NCI-H510A (cell line): ENCODE measurements at regions not wholly inside any gene's neighbourhood (a gene's known extent, or its start where the extent isn't known, plus 50 kb on each side); places are given as distances from the start of the nearest gene placed in this dataset.
"Not testable (repeated sequence)": the region's sequence is repeated elsewhere in the genome, so short reads cannot be mapped to it uniquely, and the experiment has no call there.

ENCODE experiments used
- DNase-seq: peaks from one replicate; lab custom pipeline; 2025; lab: John Stamatoyannopoulos, UW

DNA sequence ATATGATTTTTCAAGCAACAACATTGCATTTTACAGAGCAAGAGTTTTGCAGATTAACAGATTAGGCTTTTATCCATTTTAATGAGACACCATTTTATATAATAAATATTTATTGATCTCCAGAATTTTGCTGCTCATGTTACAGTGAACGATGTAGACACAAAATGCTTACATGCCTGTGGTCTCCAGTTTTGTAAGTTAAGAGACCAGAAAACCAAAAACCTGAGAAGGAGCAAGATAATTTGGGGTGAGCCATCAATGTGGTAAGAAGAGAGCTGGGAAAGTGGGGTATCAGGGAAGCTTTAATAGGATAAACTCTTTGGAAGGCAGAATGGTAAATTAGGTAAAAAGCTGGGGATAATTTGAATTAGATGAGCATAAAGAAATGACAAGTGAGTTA is 2100.5 kb upstream of the PCDH20 start:
- DNase-seq, result no peak

DNA sequence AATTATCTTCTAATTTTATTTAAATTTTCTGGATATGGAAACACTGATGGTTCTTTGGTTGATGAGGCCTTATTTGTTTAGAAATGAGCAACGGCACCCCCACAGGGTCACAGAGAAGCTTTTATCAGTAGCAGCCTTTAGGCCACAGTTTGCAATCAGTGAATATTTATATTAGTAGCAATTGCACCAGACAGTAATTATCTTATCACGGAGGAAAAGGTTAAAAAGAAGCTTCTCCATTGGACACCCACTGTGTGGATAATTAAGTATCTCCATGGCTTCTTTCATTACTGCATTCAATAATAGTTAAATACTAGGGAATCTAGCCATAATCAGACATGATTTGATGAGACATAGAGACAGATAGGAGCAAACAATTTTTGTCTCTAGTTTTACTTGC is 2099.2 kb upstream of the PCDH20 start:
- DNase-seq, result no peak

DNA sequence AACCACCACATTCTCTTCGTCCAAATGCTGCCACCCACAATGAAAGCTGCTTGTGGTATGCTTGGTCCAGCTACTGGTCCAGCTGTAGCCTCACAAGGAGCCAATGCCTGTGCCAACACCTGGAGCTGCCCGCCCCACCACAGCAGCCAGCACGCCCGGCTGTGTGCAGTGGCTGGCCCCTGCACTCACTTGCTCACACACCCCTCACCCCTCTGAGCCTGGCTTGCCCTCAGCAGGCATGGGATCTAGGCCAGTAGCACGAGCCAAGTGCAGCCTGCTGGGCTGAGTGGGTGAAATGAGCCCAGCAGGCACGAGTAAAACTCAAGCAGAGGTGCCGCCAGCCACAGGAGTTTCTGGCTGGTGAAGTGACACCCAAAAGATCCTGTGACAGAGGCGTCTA is 2096.4 kb upstream of the PCDH20 start:
- DNase-seq, result no peak

DNA sequence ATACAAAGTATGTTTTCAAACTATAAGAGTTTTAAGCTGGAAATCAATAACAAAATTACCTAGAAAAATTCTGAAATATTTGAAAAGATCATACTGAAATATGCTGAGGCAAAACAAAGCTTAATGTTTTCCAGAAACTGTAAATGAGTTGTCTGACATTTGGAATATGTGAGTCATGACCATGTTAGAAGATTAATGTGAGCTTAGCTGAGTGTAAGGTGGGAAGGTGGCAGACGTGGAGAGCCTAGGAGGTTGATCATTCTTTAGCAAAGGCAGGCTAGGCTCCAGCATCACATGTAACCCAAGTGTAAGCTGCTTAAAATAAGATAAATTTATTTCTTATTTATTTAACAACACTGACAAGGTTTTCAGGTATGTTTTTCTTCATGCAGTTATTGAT is 2086.1 kb upstream of the PCDH20 start:
- no peak for DNase-seq

DNA sequence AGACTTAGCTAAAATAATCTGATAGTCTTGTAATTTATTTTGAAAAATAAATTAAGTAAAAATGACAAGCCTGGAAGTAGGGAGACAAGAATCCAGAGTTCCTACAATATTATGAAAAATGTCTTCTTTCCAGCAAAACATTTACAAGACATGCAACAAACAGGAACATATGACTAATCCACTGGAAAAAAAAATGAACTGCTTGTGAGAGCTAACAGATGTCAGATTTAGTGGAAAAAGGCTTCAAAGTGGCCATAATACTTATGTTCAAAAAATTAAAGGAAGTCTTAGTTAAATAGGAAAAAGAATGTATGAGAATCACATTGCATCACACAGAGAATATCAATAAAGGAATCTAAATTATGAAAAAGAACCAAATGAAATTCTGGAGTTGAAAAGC is 2082.0 kb upstream of the PCDH20 start:
- DNase-seq, result no peak

DNA sequence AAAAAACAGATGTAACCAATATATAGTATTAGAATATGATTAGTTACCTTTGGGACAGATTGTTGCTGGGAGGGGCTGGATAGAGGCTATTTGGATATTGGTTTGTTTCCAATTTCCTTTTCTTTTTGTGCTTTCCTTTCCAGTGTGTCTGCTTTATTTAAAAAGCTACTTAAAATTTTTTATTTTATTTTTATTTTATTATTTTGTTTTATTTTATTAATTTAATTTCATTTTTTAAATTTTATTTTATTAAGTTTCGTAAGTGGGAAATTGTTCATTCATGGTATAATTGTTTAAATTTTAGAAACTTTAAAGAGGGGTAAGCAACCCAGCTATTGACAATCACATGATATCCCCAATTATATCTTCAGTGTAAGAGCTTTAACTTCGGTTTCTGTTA is 2077.0 kb upstream of the PCDH20 start:
- no peak for DNase-seq

DNA sequence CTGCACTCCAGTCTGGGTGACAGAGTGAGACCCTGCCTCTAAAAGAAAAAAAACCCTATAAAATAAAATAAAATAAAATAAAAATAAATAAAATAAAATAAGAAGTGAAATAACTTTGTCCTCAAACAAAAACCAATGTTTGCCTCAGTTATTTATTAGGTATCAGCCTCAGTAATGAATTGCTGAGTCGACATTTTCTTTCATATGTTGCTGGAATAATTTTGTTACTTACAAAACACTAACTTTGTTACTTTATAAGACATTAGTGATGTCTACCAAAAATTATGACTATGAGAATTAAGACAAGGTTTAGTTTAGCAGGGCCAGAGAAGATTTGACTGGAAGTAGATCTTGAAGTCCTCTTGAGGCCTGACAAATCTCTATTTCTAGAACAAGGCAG is 2074.5 kb upstream of the PCDH20 start:
- no peak for DNase-seq

DNA sequence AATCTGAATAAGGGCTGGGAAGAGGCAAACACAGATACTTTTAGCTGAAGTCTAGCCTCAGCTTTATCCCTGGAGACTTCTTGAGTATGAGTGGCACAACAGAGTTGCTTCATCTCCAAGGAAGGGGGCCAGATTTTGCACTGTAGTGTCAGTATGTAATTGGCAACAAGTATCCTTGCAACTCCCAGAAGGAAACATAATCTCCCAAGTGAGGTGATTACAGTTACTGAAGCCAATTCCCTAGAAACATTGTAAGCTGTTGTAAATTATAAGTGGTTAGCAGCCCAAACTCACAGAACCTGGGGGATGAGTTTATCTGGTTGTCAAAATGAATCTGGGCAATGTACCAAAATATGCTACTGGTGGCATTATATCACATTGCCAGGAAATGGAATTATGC is 2065.7 kb upstream of the PCDH20 start:
- no peak for DNase-seq

DNA sequence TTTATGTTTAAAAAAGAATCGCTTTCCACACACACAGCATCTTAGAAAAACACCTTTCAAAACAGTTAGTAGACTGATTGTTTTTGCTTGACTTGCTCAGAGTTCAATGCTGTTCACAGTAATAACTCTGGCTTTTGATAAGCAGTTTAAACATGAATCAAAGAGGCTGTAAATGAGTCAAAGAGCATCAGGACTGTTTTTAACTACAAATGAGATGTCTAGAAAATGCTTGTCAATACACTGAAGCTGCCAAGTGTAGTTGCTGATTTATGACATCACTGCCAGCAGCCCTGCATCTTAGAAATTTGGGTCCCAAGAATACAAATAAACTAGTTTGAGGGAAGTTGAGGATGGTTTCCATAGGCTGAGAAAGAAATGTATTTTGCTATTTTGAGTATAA is 2057.1 kb upstream of the PCDH20 start:
- DNase-seq, result no peak

DNA sequence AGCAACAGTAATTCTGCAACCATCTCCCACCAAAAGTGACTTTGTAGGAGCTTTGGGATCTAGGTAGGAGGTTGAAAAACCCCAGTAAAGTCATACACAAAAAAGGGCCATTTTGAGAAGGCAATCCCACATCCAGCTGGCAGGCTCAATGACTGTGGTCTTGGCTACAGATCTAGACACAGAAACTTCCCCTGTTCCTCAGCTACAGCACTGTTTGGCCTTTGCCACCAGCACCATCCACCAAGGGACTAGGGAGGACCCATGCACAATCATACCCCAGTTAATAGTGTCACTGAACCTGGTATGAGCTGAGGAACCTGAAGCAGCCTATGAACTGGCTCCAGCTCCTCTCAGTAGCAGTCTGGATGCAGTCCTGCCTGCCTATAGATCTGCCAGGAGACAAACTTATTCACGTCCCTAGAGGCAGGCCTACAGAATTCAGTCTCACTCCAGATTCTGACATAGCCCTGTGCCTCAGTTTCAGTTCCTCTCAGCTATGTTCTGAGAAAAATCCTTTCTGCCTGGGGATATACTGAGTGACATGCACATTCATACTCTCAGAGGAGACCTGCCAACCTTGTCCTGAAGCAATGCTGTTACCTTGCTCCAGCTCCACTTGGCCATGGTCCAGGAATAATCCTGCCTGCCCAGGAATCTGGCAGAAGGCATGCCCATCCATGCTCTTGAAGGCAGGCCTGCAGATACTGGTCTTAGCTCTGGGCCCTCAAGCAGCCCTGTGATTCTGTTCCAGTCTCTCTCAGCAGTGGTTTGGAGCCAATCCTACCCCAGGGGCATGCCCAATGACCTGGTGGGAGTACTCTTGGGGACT is 2048.3 kb upstream of the PCDH20 start:
- no peak for DNase-seq

DNA sequence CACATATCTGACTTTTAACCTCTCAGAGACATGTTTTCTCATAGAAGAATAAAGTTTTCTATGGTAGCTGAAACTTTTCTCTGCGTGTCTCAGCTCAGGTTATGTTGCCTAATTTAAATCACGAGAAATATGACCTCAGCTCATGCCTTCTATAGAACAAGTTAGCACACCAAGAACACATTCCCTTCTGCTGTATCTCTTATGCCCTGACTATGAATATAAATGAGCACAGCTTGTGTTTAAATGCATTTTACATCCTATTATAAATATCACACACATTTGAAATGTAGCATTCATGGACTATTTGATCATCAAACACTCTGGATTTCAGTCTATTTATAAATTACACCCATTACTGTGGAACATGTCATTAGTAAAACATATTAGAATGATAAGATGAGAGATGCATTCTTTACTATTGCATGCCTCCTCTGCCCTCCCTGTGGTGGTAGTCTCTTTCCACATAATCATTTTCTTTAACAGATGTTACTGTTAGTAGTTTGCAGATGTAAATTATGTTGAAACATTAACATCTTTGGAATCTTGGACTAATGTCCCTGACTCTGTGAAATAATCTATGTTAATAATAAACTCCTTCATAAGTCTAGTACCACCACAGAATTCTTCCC is 2044.9 kb upstream of the PCDH20 start:
- DNase-seq, result no peak

DNA sequence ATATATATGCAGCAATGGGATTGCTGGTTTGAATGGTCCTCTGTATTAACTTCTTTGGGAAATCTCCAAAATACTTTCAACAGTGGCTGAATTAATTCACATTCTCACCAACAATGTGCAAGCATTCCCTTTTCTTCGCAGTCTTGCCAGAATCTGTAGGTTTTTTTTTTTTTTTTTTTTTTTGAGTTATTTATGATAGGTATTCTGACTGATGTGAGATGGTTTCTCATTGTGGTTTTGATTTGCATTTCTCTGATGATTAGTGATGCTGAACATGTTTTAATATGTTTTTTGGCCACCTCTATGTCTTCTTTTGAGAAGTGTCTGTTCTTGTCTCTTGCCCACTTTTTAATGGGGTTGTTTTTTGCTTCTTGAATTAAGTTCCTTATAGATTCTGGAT is 2041.5 kb upstream of the PCDH20 start:
- no peak for DNase-seq

DNA sequence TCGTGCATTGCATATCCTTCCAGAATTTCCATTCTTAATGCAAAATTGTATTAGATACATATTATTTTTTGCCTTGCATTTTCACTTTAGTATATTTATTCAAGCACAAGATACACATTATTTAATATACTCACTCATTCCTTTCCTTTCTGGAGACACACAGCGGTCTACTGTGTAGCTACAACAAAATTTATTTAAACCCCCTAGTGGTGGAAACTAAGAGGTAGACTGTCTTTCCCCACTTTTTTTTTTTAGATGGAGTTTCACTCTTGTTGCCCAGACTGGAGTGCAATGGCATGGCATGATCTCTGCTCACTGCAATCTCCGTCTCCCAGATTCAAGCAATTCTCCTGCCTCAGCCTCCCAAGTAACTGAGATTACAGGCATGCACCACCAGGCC is 2040.3 kb upstream of the PCDH20 start:
- DNase-seq, result no peak

DNA sequence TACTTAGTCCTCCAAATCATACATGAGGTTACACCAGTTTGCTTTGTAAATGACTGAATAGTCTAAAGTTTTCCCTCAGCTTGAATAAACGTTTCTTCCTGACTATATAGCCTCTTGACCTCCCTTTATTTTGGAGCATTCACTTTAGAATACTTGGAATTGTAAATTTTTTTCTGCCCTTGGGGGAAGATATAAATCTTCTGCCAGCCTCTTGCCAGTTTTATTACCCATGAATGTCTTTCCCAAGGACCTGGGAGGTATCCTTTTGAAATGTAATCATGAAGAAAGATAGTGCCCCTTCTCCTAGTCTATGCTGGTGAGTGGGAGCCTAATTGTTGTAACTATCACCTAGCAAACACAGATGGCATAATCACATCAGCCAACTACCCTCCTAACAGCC is 2033.9 kb upstream of the PCDH20 start:
- no peak for DNase-seq

DNA sequence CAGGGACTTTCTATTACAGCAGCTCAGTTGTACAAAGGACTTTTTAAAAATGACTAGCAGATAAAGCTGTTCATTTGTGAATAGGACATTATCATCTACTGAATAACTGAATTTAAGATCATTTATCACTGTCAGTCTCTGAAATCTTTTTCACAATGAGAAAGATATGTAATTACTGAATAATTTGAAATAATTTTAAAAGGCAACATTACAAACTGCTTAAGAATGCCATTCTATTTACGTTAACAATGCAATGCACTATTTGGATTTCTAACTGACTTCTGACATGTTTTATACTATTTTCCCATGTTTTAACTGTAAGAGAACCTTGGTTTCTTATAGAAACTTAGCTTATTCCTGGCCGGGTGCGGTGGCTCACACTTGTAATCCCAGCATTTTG is 2033.0 kb upstream of the PCDH20 start:
- DNase-seq, result no peak

DNA sequence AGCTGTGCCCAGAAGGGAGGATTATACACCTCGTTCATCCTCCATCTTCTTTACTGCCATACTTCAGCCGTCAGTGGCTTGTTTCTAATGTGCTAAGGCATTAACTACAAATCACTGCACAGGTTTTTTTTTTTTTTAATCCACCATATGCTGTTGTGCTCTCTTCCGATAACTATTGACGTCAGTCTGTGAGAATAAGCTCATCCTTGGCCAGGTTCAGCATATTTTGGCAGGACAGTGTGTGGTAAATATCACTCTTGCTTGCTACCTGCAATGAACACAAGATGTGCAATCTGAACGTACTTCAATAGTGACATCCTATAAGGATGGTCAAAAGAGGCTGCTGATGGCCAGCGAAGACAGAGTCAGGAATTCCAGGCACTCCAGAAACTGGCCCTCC is 2030.7 kb upstream of the PCDH20 start:
- no peak for DNase-seq

DNA sequence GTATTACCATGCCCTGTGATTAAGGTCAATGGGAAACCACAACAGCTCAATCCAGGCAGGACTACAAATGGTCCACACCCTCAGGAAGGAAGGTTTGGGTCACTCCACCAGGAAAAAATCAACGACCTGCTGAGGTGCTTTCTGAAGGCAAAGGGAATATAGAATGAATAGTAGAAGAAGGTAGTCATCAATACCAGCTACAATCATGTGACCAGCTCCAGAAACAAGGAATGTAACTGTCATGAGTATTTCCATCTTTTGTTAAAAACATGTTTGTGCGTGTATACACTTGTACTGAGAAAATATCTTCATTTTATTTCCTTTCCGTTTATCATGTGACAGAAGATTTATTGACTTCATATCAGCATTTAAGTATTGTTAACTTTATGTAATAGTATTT is 2028.6 kb upstream of the PCDH20 start:
- DNase-seq, result not testable (repeated sequence)

DNA sequence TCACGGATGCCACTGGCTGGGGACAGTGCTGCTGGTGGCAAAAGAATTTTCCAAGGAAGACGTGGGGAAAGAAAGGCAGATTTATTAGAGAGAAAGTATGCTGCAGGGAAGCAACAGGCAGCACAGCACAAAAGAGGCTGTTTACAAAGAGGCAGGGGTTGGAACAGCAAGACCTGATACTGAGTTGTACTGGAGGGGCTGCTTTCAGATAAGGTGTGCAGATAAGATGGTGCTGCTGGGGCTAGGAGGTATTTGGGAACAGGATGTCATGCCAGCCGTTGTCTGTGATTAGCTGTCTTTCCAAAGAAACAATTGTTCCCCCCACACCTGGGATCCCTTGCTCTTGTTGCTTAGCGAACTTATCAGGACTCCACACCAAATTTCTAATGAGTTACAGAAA is 2023.3 kb upstream of the PCDH20 start:
- no peak for DNase-seq

DNA sequence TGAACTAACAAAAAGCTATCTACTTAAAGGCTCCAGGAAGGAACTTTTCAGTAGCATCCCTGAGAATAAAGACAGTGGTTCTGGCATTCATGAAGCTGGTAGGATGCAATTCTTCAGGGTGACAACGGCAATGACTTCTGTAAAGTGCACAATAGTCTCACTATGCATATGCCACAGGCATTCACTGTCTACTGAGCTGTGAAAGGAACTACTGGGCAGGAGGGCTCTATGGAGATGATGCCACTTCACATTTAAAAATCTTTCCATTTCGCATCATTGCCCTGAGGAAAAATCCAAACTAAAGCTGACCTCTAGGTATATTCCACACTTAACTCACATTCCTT is 2020.6 kb upstream of the PCDH20 start:
- DNase-seq, result no peak

DNA sequence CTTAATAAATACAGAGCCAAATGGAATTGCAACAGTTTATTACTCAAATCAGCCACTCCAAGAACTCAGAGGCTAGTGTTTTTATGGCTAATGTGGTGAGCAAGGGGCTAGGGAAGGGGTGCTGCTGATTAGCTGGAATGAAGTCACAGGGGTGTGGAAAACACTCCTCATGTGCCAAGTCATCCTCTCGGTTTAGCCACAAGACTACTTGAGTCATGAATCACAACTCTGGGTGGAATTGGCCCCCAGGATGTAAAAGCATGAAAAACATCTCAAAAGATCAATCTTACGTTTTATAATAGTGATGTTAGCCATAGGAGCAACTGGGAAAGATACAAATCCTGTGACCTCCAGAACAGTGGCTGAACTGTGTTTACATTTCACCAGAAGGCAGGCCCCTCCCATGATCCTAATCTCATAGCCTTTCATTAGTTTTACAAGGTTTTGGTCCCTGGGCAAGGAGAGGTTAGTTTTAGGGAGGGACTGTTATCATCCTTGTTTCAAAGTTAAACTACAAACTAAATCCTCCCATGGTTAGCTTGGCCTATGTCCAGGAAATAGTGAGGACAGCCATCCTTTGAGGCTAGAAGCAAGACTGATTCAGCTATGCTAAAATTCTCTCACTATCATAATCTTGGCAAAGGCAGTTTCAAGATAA is 2020.1 kb upstream of the PCDH20 start:
- DNase-seq, result no peak

DNA sequence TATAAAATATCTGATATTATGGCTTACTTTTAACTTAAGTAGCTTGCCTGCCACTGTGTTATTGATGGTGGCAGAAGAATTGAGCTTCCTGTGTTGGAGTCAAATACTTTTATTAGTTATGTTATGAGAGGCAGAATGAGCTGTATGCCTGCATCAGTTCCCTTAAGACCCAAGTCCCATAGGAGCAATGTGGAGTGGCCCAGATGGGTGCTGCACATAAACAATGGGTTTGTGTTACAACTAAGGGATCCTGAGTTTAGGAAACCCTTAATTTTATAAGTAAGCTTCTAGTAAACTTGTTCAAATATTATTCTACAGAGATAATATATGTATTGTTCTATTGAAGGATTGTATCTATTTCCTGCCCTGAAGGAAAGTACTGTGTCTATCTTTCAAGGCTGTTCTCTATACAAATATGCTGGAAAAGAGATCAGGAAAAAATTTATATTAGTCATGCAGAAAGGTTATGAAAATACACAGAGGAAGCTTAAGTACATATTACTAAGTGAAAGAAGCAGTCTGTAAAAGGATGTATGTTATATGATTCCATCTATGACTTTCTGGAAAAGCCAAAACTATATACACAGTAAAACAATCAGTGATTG is 2018.0 kb upstream of the PCDH20 start:
- no peak for DNase-seq

DNA sequence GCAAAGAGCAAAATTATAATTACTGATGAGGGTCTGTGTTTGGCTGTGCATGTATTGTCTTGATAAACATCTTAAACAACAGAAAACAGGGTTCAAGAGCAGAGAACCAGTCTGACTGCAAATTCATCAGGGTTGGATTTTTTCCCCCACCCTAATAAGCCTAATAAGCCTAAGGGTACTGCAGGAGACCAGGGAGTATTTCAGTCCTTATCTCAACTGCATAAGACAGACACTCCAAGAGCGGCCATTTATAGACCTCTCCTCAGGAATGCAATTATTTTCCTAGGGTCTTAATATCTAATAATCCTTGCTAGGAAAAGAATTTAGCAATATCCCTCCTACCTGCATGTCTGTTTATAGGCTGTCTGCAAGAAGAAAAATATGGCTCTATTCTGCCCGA is 2011.5 kb upstream of the PCDH20 start:
- DNase-seq, result no peak

DNA sequence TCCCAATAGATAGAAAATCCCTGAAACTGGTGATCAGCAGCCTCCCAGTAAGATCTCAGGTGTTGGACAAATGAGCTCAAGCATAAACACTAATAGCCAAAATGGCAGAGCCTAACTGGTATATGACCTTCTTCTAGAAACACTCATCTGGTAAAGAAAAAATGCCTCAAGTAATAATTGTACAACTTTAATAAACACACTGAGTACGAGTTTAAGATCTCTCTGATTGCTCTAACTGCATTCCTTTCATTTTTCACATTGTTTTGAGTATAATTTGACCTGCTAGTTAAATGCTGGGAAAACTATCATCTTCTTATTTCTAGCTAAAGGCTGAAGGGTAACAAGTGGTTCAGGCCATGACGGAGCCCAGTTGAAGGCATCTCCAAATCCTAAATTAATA is 2009.5 kb upstream of the PCDH20 start:
- DNase-seq, result no peak
